ENCODE measurements at regions not wholly inside any gene's neighbourhood (a gene's known extent, or its start where the extent isn't known, plus 50 kb on each side); places are given as distances from the start of the nearest gene placed in this dataset.

DNA sequence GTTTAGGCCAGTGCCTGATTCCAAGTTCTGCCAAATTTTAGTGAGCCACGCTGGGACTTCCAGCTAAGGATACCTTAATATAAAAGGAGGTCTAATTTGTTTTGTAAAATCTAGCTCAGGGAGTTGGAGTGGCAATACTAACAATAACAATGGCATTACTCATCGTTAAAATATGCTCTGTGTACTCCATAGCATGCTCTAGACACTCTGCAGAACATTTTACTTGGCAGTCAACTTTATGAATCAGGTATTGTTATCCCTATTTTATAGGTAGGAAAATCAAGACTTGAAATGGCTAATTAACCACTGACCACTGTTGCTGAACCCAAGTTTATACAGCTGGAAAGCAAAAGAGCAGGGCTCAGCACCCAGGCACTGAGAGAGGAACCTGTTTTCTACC is 485.0 kb upstream of the KIRREL3 start:
- TF ChIP-seq, protein P1, sequence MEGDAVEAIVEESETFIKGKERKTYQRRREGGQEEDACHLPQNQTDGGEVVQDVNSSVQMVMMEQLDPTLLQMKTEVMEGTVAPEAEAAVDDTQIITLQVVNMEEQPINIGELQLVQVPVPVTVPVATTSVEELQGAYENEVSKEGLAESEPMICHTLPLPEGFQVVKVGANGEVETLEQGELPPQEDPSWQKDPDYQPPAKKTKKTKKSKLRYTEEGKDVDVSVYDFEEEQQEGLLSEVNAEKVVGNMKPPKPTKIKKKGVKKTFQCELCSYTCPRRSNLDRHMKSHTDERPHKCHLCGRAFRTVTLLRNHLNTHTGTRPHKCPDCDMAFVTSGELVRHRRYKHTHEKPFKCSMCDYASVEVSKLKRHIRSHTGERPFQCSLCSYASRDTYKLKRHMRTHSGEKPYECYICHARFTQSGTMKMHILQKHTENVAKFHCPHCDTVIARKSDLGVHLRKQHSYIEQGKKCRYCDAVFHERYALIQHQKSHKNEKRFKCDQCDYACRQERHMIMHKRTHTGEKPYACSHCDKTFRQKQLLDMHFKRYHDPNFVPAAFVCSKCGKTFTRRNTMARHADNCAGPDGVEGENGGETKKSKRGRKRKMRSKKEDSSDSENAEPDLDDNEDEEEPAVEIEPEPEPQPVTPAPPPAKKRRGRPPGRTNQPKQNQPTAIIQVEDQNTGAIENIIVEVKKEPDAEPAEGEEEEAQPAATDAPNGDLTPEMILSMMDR (IDR thresholded peaks at IDR 0.05; ENCODE audit: extremely low read depth, missing control alignments): no peak
- no peak for DNase-seq (ENCODE audit: low spot score)

DNA sequence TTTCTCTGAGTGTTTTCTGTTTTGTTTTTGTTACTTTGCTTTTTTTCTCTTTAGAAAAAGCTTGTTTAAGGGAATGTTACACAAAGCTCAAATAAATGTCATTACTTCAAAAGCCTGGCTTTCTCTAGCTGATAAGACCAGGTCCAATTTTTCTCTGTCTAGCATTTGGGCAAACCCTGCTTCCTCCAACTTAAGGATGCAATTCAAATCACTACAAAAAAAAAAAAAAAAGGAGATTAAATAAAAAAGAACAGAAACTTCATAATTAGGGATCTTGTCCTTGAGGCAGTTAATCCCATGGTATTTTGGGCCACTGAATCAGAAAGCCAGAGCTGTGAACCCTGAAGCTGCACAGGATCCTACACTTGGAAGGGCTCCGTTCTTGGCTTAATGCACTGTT is 480.8 kb upstream of the KIRREL3 start:
- TF ChIP-seq, protein P1 (IDR thresholded peaks at IDR 0.05; ENCODE audit: extremely low read depth, missing control alignments): no peak

DNA sequence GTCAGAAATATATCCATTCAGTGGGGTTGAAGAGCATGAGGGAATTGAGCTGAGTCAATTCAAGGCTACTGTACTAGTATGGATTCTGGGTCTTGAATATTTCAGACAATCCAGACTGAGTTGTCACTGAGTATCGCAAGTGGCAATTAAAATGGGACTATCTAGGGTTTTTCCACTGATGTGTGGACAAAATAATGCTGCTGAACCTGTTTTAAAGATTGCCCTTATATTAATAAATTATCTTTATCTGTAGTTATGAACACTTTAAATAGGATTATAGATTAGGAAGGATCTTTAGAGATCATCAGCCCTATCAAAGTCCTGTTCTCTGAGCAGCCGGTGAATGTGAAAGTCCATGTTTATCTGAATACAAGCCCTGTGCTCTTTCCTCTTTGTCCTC is 478.3 kb upstream of the KIRREL3 start:
- TF ChIP-seq, protein P1 (IDR thresholded peaks at IDR 0.05; ENCODE audit: extremely low read depth, missing control alignments): no peak
- no peak for DNase-seq (ENCODE audit: low spot score)

More for the DNA sequence above, 480.8 kb upstream of the KIRREL3 start:
- DNase-seq (ENCODE audit: low spot score): no peak

DNA sequence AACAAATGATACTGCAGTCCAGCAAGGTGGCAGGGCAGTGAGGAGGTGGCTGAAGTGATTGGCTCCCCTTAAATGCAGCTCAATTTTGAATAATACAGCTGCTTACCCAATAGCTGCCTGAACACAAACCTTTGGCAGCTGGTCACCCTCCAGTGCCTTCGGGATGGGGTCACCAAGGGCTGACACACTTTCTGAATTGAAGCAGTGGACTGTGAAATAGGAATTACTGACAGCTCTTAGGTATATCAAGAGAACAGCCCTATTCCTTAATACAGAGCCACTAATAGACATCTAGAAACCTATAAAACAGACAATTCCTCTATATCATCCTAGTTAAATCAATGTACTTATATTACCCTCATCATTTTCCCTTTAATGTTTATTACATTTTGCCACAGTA is 474.2 kb upstream of the KIRREL3 start:
- DNase-seq (ENCODE audit: low spot score): no peak
- TF ChIP-seq, protein P1 (IDR thresholded peaks at IDR 0.05; ENCODE audit: extremely low read depth, missing control alignments): no peak

DNA sequence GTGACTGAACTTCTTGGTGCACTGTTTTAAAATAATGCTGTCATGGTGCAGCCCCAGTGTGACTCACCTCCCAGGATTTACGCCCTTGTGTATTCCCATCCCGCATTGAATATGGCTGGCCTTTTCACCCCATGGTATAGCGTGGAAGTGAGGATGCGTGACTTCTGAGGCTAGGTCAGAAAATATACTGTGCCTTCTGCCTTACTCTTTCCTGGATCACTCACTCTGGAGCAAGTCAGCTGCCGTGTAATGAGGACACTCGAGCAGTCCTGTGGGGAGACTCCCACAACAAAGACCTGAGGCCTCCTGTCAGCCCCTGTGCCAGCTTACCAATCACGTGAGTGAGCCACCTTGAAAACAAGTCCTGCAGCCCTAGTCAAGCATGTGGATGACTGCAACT is 471.9 kb upstream of the KIRREL3 start:
- TF ChIP-seq, protein P1 (IDR thresholded peaks at IDR 0.05; ENCODE audit: extremely low read depth, missing control alignments): no peak
- no peak for DNase-seq (ENCODE audit: low spot score)

DNA sequence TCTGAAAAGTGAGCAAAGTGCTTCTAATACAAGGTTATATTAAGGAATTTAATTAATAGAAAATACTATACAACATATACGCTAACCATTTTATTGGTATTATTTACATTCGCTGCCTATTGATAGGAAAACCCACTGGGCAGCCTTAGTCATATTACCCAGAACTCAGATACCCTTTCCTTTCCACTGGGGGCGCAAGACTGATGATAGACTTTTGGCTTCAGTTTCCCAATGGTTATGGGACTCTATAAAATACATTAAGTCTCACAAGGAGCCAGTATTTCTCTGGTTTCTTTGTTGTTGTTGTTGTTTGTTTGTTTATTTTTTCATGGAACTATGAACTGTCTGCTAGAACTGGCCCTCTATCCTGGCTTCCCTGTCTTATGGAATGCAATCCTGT is 471.1 kb upstream of the KIRREL3 start:
- no peak for DNase-seq (ENCODE audit: low spot score)
- TF ChIP-seq, protein P1 (IDR thresholded peaks at IDR 0.05; ENCODE audit: extremely low read depth, missing control alignments): no peak

DNA sequence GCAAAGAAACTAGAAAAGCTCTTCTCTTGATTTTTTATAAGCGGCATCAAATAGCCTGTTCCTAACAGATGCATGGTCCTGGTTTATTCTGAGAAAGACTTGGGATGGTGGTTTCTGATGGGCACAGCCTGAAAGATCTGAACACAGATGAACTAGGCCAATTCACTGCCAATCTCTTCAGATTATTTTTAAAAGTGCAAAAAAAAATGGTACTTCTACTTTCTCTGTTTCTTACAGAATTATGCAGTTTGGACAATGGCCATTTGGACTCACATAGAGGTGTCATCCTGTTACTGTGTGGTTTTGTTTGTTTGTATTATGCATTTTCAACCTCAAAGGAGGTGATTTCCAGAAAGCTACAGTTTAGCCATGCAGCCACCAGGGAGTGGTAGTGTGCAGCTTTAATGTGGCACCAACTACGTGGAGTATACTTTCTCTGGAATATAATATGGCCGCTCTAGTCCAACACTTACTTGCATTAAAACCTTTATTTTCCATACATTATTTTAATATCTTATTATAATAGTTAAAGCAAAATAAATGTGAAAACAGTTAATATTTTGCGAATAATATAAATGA is 469.8 kb upstream of the KIRREL3 start:
- peak; percentile 8 for DNase-seq (ENCODE audit: low spot score)
- TF ChIP-seq, protein P1 (IDR thresholded peaks at IDR 0.05; ENCODE audit: extremely low read depth, missing control alignments): no peak

Data from GM20000 (cell line).